ENCODE measurements at regions not wholly inside any gene's neighbourhood (a gene's known extent, or its start where the extent isn't known, plus 50 kb on each side); places are given as distances from the start of the nearest gene placed in this dataset.
A peak's percentile ranks its signal among the peaks of the same experiment; 100 is the strongest.

GRCh38 chr2:104043864-104044263 is 810.1 kb upstream of the POU3F3 start:
- Histone ChIP-seq H3K14ac (ENCODE audit: insufficient read depth, low read length) (no peak overlapping the region), H2BK15ac (ENCODE audit: low read depth, low read length) (no peak overlapping the region), H4K20me1 (ENCODE audit: control insufficient read depth, insufficient read depth, insufficient read length) (no peaks in the 10 kb centered on the region), H3K4me1 (ENCODE audit: insufficient read depth, low read length) (no peaks in the 10 kb centered on the region; the same call in 1 of the 2 replicates), H3K79me2 (ENCODE audit: insufficient read depth, low read length) (no peaks in the 10 kb centered on the region), H3T11ph (ENCODE audit: low read length) (no peak overlapping the region), H4K91ac (ENCODE audit: insufficient read length, low read depth, low read length) (no peak overlapping the region), H3K4ac (ENCODE audit: low read depth, low read length) (no peak overlapping the region), H3K27me3 (ENCODE audit: insufficient read depth, low read length) (no peaks in the 10 kb centered on the region), H2BK120ac (ENCODE audit: low read depth, low read length, poor library complexity, severe bottlenecking) (no peak overlapping the region), H3K56ac (ENCODE audit: insufficient read length, low read depth, low read length) (no peak overlapping the region), H3K23me2 (ENCODE audit: insufficient read length, low read depth, low read length, poor library complexity, severe bottlenecking) (no peaks in the 10 kb centered on the region), H2BK5ac (ENCODE audit: insufficient read length, low read length) (no peak overlapping the region), H3K79me1 (ENCODE audit: insufficient read depth, low read depth, low read length, poor library complexity, severe bottlenecking) (no peaks in the 10 kb centered on the region), H3K4me2 (ENCODE audit: insufficient read depth, insufficient read length, low read length) (no peak overlapping the region), H3K9ac (ENCODE audit: extremely low read depth, insufficient read length, low read length) (no peak overlapping the region), H2AK5ac (ENCODE audit: insufficient read length, low read length) (no peak overlapping the region), H3K23ac (ENCODE audit: insufficient read length, low read depth, low read length) (no peak overlapping the region), H4K8ac (replicated peaks; ENCODE audit: insufficient read length, low read depth, low read length) (no peak overlapping the region), H2AFZ (ENCODE audit: low read length) (no peak overlapping the region), H4K5ac (ENCODE audit: insufficient read length, low read depth, low read length) (no peak overlapping the region), H2BK20ac (ENCODE audit: low read depth, low read length, poor library complexity, severe bottlenecking) (no peak overlapping the region), H3K18ac (ENCODE audit: insufficient read length, low read depth, low read length) (no peak overlapping the region), H2BK12ac (ENCODE audit: insufficient read length, low read depth, low read length) (no peak overlapping the region), H3K27ac (ENCODE audit: insufficient read length, low read depth, low read length) (no peak overlapping the region), H3K9me3 (ENCODE audit: control insufficient read depth, low read depth, low read length) (no peaks in the 10 kb centered on the region)
- Mint-ChIP-seq H3K27me3 (ENCODE audit: low read depth) (no peaks in the 10 kb centered on the region; the same call in 1 of the 2 replicates), H3K4me1 (peaks cover 10 to 11% of the 10 kb centered on the region in 2 experiments), H3K9me3 (no peaks in the 10 kb centered on the region), H3K27ac (peak overlapping the region in 1 of 3 experiments; percentile 36; a peak in 1 of 7 replicates), H3K4me3 (no peak overlapping the region), H3K36me3 (ENCODE audit: insufficient read depth in 1 of 3, low read depth in 3 of 3) (no peaks in the 10 kb centered on the region)
- TF ChIP-seq CTCF (conservative IDR thresholded peaks at IDR 0.05), result no peak
- no CpG with 5 or more reads among the region's 8 CpGs for WGBS (ENCODE audit: extremely low coverage, insufficient read length, low lambda C conversion rate)
- no peak for DNase-seq

Data from H9 (cell line).